Transverse colon (tissue), 4 donors: ENCODE measurements at regions not wholly inside any gene's neighbourhood (a gene's known extent, or its start where the extent isn't known, plus 50 kb on each side); places are given as distances from the start of the nearest gene placed in this dataset.

Source experiments
- EP300 ChIP-seq: sonication (generic); formaldehyde crosslinking; IDR thresholded peaks from one replicate; pipeline ENCODE4 v1.6.1; 2017; ENCODE audit warnings: antibody characterized with exemption, low read depth
- POLR2A ChIP-seq: fragments of 450-650 bp; IDR thresholded peaks from one replicate; pipeline ENCODE4 v1.6.1; 2016; ENCODE audit warnings: antibody characterized with exemption, mild to moderate bottlenecking, moderate library complexity
- POLR2AphosphoS5 ChIP-seq, 3 donors: sonication (generic); formaldehyde crosslinking; IDR thresholded peaks; one replicate each; pipeline ENCODE4 v1.6.1; 2016; ENCODE audit warnings: antibody characterized with exemption in 3 of 3
- TF ChIP-seq, protein P1 (sequence below), 5 experiments: fragments of 200-600 bp in 3 of 5; fragments of 450-650 bp in 2 of 5; sonication (generic) in 3 of 5; IDR thresholded peaks; 1 replicate in 2 of 5; 2 replicates in 3 of 5; pipeline ENCODE4 v1.5.1; 2016 to 2017; ENCODE audit warnings: antibody characterized with exemption in 5 of 5, inconsistent platforms in 3 of 5, mild to moderate bottlenecking in 2 of 5, moderate library complexity in 1 of 5

DNA sequence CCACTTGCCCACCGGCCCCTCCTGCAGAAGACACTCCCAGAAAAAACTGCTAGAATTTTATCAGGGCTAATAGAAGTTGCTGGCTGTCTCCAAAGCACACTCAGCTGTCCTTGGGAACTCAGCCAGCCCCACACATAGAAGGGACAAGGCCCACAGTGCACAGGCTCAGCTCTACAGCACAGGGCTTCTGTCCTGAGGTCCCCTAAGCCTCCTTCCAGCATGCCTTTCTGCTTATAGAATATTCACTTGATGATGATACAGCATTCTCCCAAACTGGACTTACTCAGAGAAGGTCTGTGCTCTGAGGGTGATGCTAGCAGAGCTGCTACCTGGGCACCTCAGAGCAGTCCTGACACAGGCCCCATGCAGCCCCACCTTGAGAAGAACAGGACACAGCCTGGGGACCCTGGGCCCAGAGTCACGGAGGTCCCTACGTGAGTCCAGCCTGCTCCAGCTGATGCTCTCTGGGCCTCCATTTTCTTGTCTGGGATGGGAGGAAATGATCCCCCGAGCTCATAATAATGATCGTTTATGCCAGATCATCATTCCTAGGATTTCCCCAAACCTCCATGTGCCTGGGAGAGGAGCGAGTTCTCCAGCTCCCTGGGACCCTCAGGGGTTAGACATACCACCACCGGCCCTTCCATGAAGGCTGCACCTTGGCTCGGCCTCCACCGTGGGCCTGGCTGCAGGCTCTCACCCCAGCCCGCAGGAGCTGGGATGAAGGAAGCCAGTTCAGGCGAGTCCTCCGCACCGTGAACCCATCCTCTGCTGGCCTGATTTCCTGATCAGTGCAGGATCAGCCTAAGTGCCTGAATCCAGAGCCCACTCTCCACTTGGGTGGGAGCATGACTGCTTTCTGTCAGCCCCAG, 145.6 kb downstream of the ZNF248 start:
- TF ChIP-seq POLR2A (no peak), EP300 (no peak), POLR2AphosphoS5 (IDR thresholded peaks at IDR 0.05) (no peak)
- TF ChIP-seq, protein P1, sequence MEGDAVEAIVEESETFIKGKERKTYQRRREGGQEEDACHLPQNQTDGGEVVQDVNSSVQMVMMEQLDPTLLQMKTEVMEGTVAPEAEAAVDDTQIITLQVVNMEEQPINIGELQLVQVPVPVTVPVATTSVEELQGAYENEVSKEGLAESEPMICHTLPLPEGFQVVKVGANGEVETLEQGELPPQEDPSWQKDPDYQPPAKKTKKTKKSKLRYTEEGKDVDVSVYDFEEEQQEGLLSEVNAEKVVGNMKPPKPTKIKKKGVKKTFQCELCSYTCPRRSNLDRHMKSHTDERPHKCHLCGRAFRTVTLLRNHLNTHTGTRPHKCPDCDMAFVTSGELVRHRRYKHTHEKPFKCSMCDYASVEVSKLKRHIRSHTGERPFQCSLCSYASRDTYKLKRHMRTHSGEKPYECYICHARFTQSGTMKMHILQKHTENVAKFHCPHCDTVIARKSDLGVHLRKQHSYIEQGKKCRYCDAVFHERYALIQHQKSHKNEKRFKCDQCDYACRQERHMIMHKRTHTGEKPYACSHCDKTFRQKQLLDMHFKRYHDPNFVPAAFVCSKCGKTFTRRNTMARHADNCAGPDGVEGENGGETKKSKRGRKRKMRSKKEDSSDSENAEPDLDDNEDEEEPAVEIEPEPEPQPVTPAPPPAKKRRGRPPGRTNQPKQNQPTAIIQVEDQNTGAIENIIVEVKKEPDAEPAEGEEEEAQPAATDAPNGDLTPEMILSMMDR (IDR thresholded peaks at IDR 0.05) = no peak
